H9 (cell line): ENCODE measurements at regions not wholly inside any gene's neighbourhood (a gene's known extent, or its start where the extent isn't known, plus 50 kb on each side); places are given as distances from the start of the nearest gene placed in this dataset.

ENCODE experiments used
- DNase-seq: peaks from one replicate; pipeline ENCODE4 v3.0.0-alpha.2; 2017
- H2AFZ ChIP-seq: one replicate; pipeline ENCODE4 v1.6.1; 2013; ENCODE audit warnings: mild to moderate bottlenecking, low read length, control low read depth, moderate library complexity
- H2AK5ac ChIP-seq: 2 replicates; pipeline ENCODE4 v1.6.1; 2013; ENCODE audit warnings: low read length, control low read depth, mixed read lengths; ENCODE audit not compliant: insufficient read length
- H2BK120ac ChIP-seq: one replicate; pipeline ENCODE4 v1.6.1; 2013; ENCODE audit warnings: low read depth, mild to moderate bottlenecking, low read length, control low read depth, inconsistent platforms; ENCODE audit not compliant: poor library complexity, severe bottlenecking
- H2BK12ac ChIP-seq: 2 replicates; pipeline ENCODE4 v1.6.1; 2013; ENCODE audit warnings: low read length, control low read depth, mixed read lengths, low read depth; ENCODE audit not compliant: insufficient read length
- H2BK15ac ChIP-seq: 2 replicates; pipeline ENCODE4 v1.6.1; 2013; ENCODE audit warnings: low read depth, low read length, control low read depth
- H2BK20ac ChIP-seq: one replicate; pipeline ENCODE4 v1.6.1; 2013; ENCODE audit warnings: low read depth, mild to moderate bottlenecking, low read length, control low read depth, inconsistent platforms; ENCODE audit not compliant: poor library complexity, severe bottlenecking
- H2BK5ac ChIP-seq: 2 replicates; pipeline ENCODE4 v1.6.1; 2013; ENCODE audit warnings: low read length, control low read depth, mixed read lengths; ENCODE audit not compliant: insufficient read length
- H3K14ac ChIP-seq: 2 replicates; pipeline ENCODE4 v1.6.1; 2013; ENCODE audit warnings: low read length, control low read depth; ENCODE audit not compliant: insufficient read depth
- H3K18ac ChIP-seq: 2 replicates; pipeline ENCODE4 v1.6.1; 2013; ENCODE audit warnings: low read depth, mild to moderate bottlenecking, mixed read lengths, low read length, control low read depth; ENCODE audit not compliant: insufficient read length
- H3K23ac ChIP-seq: 2 replicates; pipeline ENCODE4 v1.6.1; 2013; ENCODE audit warnings: low read length, control low read depth, mixed read lengths, low read depth; ENCODE audit not compliant: insufficient read length
- H3K23me2 ChIP-seq: 2 replicates; pipeline ENCODE4 v1.6.1; 2013; ENCODE audit warnings: low read depth, mild to moderate bottlenecking, mixed read lengths, low read length, control low read depth; ENCODE audit not compliant: insufficient read length, poor library complexity, severe bottlenecking
- H3K27ac ChIP-seq: 2 replicates; pipeline ENCODE4 v1.5.1; 2013; ENCODE audit warnings: low read length, control low read depth, mixed read lengths, low read depth; ENCODE audit not compliant: insufficient read length
- H3K27me3 ChIP-seq: 2 replicates; pipeline ENCODE4 v1.6.1; 2013; ENCODE audit warnings: low read length, control low read depth, inconsistent platforms; ENCODE audit not compliant: insufficient read depth
- H3K4ac ChIP-seq: 2 replicates; pipeline ENCODE4 v1.6.1; 2013; ENCODE audit warnings: low read depth, mild to moderate bottlenecking, control low read depth, inconsistent platforms, low read length, moderate library complexity
- H3K4me1 ChIP-seq: 2 replicates; pipeline ENCODE4 v1.6.1; 2013; ENCODE audit warnings: low read length, control low read depth, inconsistent platforms; ENCODE audit not compliant: insufficient read depth
- H3K4me2 ChIP-seq: 2 replicates; pipeline ENCODE4 v1.6.1; 2013; ENCODE audit warnings: low read length, control low read depth, mixed read lengths; ENCODE audit not compliant: insufficient read length, insufficient read depth
- H3K56ac ChIP-seq: 2 replicates; pipeline ENCODE4 v1.6.1; 2013; ENCODE audit warnings: low read depth, mild to moderate bottlenecking, mixed read lengths, low read length, control low read depth; ENCODE audit not compliant: insufficient read length
- H3K79me1 ChIP-seq: 2 replicates; pipeline ENCODE4 v1.6.1; 2013; ENCODE audit warnings: low read depth, mild to moderate bottlenecking, moderate library complexity, low read length, control low read depth, inconsistent platforms; ENCODE audit not compliant: insufficient read depth, poor library complexity, severe bottlenecking
- H3K79me2 ChIP-seq: 2 replicates; pipeline ENCODE4 v1.6.1; 2013; ENCODE audit warnings: low read length, control low read depth, inconsistent platforms; ENCODE audit not compliant: insufficient read depth
- H3K9ac ChIP-seq: 2 replicates; pipeline ENCODE4 v1.6.1; 2013; ENCODE audit warnings: low read length, control low read depth, mixed read lengths; ENCODE audit not compliant: insufficient read length; ENCODE audit errors: extremely low read depth
- H3K9me3 ChIP-seq: one replicate; pipeline ENCODE4 v1.6.1; 2013; ENCODE audit warnings: low read depth, low read length, inconsistent platforms; ENCODE audit not compliant: control insufficient read depth
- H3T11ph ChIP-seq: one replicate; pipeline ENCODE4 v1.6.1; 2013; ENCODE audit warnings: mild to moderate bottlenecking, low read length, control low read depth, inconsistent platforms
- H4K20me1 ChIP-seq: one replicate; pipeline ENCODE4 v1.6.1; 2013; ENCODE audit not compliant: control insufficient read depth, insufficient read length, insufficient read depth
- H4K5ac ChIP-seq: 2 replicates; pipeline ENCODE4 v1.6.1; 2013; ENCODE audit warnings: low read depth, mild to moderate bottlenecking, mixed read lengths, low read length, control low read depth; ENCODE audit not compliant: insufficient read length
- H4K8ac ChIP-seq: replicated peaks from 2 replicates; pipeline ENCODE4 v1.6.1; 2013; ENCODE audit warnings: low read length, control low read depth, mixed read lengths, low read depth; ENCODE audit not compliant: insufficient read length
- H4K91ac ChIP-seq: 2 replicates; pipeline ENCODE4 v1.6.1; 2013; ENCODE audit warnings: low read depth, mild to moderate bottlenecking, moderate library complexity, mixed read lengths, low read length, control low read depth; ENCODE audit not compliant: insufficient read length
- H3K27ac Mint-ChIP-seq, 3 experiments: 2 replicates in 2 of 3; 3 replicates in 1 of 3; pipeline ENCODE4 v1.8.0; 2020 to 2021; ENCODE audit warnings: mixed read lengths in 3 of 3, mild to moderate bottlenecking in 1 of 3, moderate library complexity in 1 of 3
- H3K27me3 Mint-ChIP-seq: 2 replicates; pipeline ENCODE4 v1.8.0; 2021; ENCODE audit warnings: low read depth, mild to moderate bottlenecking, moderate library complexity, mixed read lengths
- H3K36me3 Mint-ChIP-seq, 3 experiments: 2 replicates in 2 of 3; 3 replicates in 1 of 3; pipeline ENCODE4 v1.8.0; 2020 to 2021; ENCODE audit warnings: low read depth in 3 of 3, mixed read lengths in 3 of 3; ENCODE audit not compliant: insufficient read depth in 1 of 3
- H3K4me1 Mint-ChIP-seq, 2 experiments: 2 replicates each; pipeline ENCODE4 v1.8.0; 2020; ENCODE audit warnings: mixed read lengths in 2 of 2
- H3K4me3 Mint-ChIP-seq, 2 experiments: 2 replicates in 1 of 2; 3 replicates in 1 of 2; pipeline ENCODE4 v1.8.0; 2020 to 2021; ENCODE audit warnings: mild to moderate bottlenecking in 2 of 2, mixed read lengths in 2 of 2, moderate library complexity in 1 of 2
- H3K9me3 Mint-ChIP-seq, 2 experiments: 2 replicates in 1 of 2; 3 replicates in 1 of 2; pipeline ENCODE4 v1.8.0; 2020; ENCODE audit warnings: mild to moderate bottlenecking in 2 of 2, mixed read lengths in 2 of 2, moderate library complexity in 1 of 2
- WGBS: extraction: QIAGEN DNeasy Blood & Tissue Kit; methylation state at CpG from one replicate; pipeline ENCODE4 v1.1.7; 2013; ENCODE audit warnings: missing lambda C conversion rate, low lambda C conversion rate, mixed read lengths; ENCODE audit not compliant: insufficient read length; ENCODE audit errors: extremely low coverage; 5-methylcytosine and 5-hydroxymethylcytosine counted together
- TF ChIP-seq, protein P1 (sequence below): fragments of 200-600 bp; sonication (generic); conservative IDR thresholded peaks from 3 replicates; pipeline ENCODE4 v1.8.0; 2021; ENCODE audit warnings: antibody characterized with exemption, mild to moderate bottlenecking

GRCh38 chr3:59436164-59436958, 386.5 kb upstream of the CFAP20DC start:
- Histone ChIP-seq H3K23me2 (no peaks in the 10 kb centered on the region), H4K20me1 (no peaks in the 10 kb centered on the region), H3K4ac (no peak overlapping the region), H3K18ac (no peak overlapping the region), H3K79me2 (no peaks in the 10 kb centered on the region), H2AK5ac (no peak overlapping the region), H4K5ac (no peak overlapping the region), H3T11ph (no peak overlapping the region), H2BK120ac (no peak overlapping the region), H3K9ac (no peak overlapping the region), H3K23ac (no peak overlapping the region), H3K27ac (no peak overlapping the region), H2BK12ac (no peak overlapping the region), H3K27me3 (peaks cover 31% of the 10 kb centered on the region), H2AFZ (no peak overlapping the region), H3K14ac (no peak overlapping the region), H2BK15ac (no peak overlapping the region), H4K91ac (no peak overlapping the region), H3K79me1 (no peaks in the 10 kb centered on the region), H3K9me3 (no peaks in the 10 kb centered on the region), H3K56ac (no peak overlapping the region), H4K8ac (no peak overlapping the region), H2BK20ac (no peak overlapping the region), H3K4me1 (no peaks in the 10 kb centered on the region), H2BK5ac (no peak overlapping the region), H3K4me2 (no peak overlapping the region)
- H3K9me3 Mint-ChIP-seq = no peaks in the 10 kb centered on the region; a peak in 1 of 5 replicates
- H3K4me3 Mint-ChIP-seq = no peak overlapping the region
- H3K27me3 Mint-ChIP-seq = peaks cover 90% of the 10 kb centered on the region
- no CpG with 5 or more reads among the region's 2 CpGs for WGBS
- H3K27ac Mint-ChIP-seq = no peak overlapping the region
- TF ChIP-seq, protein P1, sequence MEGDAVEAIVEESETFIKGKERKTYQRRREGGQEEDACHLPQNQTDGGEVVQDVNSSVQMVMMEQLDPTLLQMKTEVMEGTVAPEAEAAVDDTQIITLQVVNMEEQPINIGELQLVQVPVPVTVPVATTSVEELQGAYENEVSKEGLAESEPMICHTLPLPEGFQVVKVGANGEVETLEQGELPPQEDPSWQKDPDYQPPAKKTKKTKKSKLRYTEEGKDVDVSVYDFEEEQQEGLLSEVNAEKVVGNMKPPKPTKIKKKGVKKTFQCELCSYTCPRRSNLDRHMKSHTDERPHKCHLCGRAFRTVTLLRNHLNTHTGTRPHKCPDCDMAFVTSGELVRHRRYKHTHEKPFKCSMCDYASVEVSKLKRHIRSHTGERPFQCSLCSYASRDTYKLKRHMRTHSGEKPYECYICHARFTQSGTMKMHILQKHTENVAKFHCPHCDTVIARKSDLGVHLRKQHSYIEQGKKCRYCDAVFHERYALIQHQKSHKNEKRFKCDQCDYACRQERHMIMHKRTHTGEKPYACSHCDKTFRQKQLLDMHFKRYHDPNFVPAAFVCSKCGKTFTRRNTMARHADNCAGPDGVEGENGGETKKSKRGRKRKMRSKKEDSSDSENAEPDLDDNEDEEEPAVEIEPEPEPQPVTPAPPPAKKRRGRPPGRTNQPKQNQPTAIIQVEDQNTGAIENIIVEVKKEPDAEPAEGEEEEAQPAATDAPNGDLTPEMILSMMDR = no peak
- no peak for DNase-seq
- no peaks in the 10 kb centered on the region; a peak in 1 of 7 replicates for H3K36me3 Mint-ChIP-seq
- H3K4me1 Mint-ChIP-seq = peaks cover 2 to 3% of the 10 kb centered on the region in 2 experiments
